MCF 10A (cell line): ENCODE measurements at regions not wholly inside any gene's neighbourhood (a gene's known extent, or its start where the extent isn't known, plus 50 kb on each side); places are given as distances from the start of the nearest gene placed in this dataset.

Experiments used
- BruUV-seq: library from RNA; stranded (reverse); fragments of 400-500 nt; replicated peaks from 2 replicates; lab custom pipeline; 2021; lab: Mats Ljungman, UMichigan
- CTCF ChIA-PET: fragments of 300-600 bp; sonication (Branson Sonifier 250); formaldehyde crosslinking; extraction: SDS; loops from one replicate; lab custom pipeline; 2021; ENCODE audit warnings: antibody characterized with exemption, inconsistent platforms; lab: Yijun Ruan, JAX
- POLR2A ChIA-PET: fragments of 300-600, 350-650 bp; sonication (Branson Sonifier 250); formaldehyde crosslinking; extraction: SDS; loops from one replicate; lab custom pipeline; 2020; ENCODE audit warnings: antibody characterized with exemption, inconsistent platforms; lab: Yijun Ruan, JAX
- DNase-seq: peaks from one replicate; pipeline ENCODE4 v3.0.0-alpha.2; 2018; ENCODE audit not compliant: unreplicated experiment
- H3K27ac Mint-ChIP-seq: one replicate; pipeline ENCODE4 v1.8.0; 2022; ENCODE audit warnings: mild to moderate bottlenecking, low read depth, mixed read lengths; ENCODE audit not compliant: unreplicated experiment
- H3K27me3 Mint-ChIP-seq: one replicate; pipeline ENCODE4 v1.8.0; 2022; ENCODE audit warnings: mixed read lengths; ENCODE audit not compliant: insufficient read depth, unreplicated experiment
- H3K36me3 Mint-ChIP-seq: one replicate; pipeline ENCODE4 v1.8.0; 2022; ENCODE audit warnings: mild to moderate bottlenecking, moderate library complexity, mixed read lengths; ENCODE audit not compliant: insufficient read depth, unreplicated experiment
- H3K4me1 Mint-ChIP-seq: one replicate; pipeline ENCODE4 v1.8.0; 2022; ENCODE audit warnings: mixed read lengths; ENCODE audit not compliant: insufficient read depth, unreplicated experiment
- H3K4me3 Mint-ChIP-seq: one replicate; pipeline ENCODE4 v1.8.0; 2022; ENCODE audit warnings: mild to moderate bottlenecking, moderate library complexity, mixed read lengths; ENCODE audit not compliant: unreplicated experiment
- H3K9me3 Mint-ChIP-seq: one replicate; pipeline ENCODE4 v1.8.0; 2022; ENCODE audit warnings: mixed read lengths; ENCODE audit not compliant: unreplicated experiment
- CTCF ChIP-seq: fragments of 200-600 bp; IDR thresholded peaks from one replicate; pipeline ENCODE4 v1.8.0; 2022; ENCODE audit warnings: antibody characterized with exemption, mild to moderate bottlenecking; ENCODE audit not compliant: unreplicated experiment
- intact Hi-C: fragments of 100-400 bp; cut with micrococcal nuclease; formaldehyde crosslinking; loops from 2 replicates; pipeline ENCODE4 v1.14.1; 2022

GRCh38 chr6:8674126-8674525, 238.8 kb upstream of the SLC35B3 start:
- no peaks in the 10 kb centered on the region for H3K36me3 Mint-ChIP-seq
- intact Hi-C loops: no loop called here
- no peak for DNase-seq
- H3K4me1 Mint-ChIP-seq: no peaks in the 10 kb centered on the region
- no peaks in the 10 kb centered on the region for H3K27me3 Mint-ChIP-seq
- CTCF ChIA-PET: no interaction called here
- POLR2A ChIA-PET: no interaction called here
- BruUV-seq: no TSS peak
- no peak overlapping the region for H3K27ac Mint-ChIP-seq
- no peak for TF ChIP-seq CTCF
- no peaks in the 10 kb centered on the region for H3K9me3 Mint-ChIP-seq
- no peak overlapping the region for H3K4me3 Mint-ChIP-seq

- no peak overlapping the region for H3K4me3 Mint-ChIP-seq
- H3K36me3 Mint-ChIP-seq: no peaks in the 10 kb centered on the region
- H3K27ac Mint-ChIP-seq: no peak overlapping the region
- ChIA-PET POLR2A (no interaction called here), CTCF (no interaction called here)
- no peaks in the 10 kb centered on the region for H3K9me3 Mint-ChIP-seq
- DNase-seq: no peak
- intact Hi-C loops: no loop called here
- BruUV-seq: no TSS peak
- no peaks in the 10 kb centered on the region for H3K4me1 Mint-ChIP-seq
- no peak for TF ChIP-seq CTCF
- H3K27me3 Mint-ChIP-seq: no peaks in the 10 kb centered on the region
Observed at GRCh38 chr6:8672882-8673281, 237.5 kb upstream of the SLC35B3 start.

GRCh38 chr6:8670792-8671191, 235.4 kb upstream of the SLC35B3 start:
- POLR2A ChIA-PET: no interaction called here
- Mint-ChIP-seq H3K36me3 (no peaks in the 10 kb centered on the region), H3K4me1 (no peaks in the 10 kb centered on the region), H3K9me3 (no peaks in the 10 kb centered on the region), H3K27ac (no peak overlapping the region), H3K27me3 (no peaks in the 10 kb centered on the region), H3K4me3 (no peak overlapping the region)
- intact Hi-C loops: no loop called here
- BruUV-seq: no TSS peak
- TF ChIP-seq CTCF: no peak
- DNase-seq: no peak
- CTCF ChIA-PET: no interaction called here

GRCh38 chr6:8664700-8665099, 229.4 kb upstream of the SLC35B3 start:
- Mint-ChIP-seq H3K9me3 (no peaks in the 10 kb centered on the region), H3K27ac (no peak overlapping the region), H3K4me3 (no peak overlapping the region), H3K4me1 (no peaks in the 10 kb centered on the region), H3K27me3 (no peaks in the 10 kb centered on the region), H3K36me3 (no peaks in the 10 kb centered on the region)
- intact Hi-C loops: no loop called here
- no peak for TF ChIP-seq CTCF
- no TSS peak for BruUV-seq
- no peak for DNase-seq
- POLR2A ChIA-PET: no interaction called here
- CTCF ChIA-PET: no interaction called here
